ENCODE measurements at regions not wholly inside any gene's neighbourhood (a gene's known extent, or its start where the extent isn't known, plus 50 kb on each side); places are given as distances from the start of the nearest gene placed in this dataset.

DNA sequence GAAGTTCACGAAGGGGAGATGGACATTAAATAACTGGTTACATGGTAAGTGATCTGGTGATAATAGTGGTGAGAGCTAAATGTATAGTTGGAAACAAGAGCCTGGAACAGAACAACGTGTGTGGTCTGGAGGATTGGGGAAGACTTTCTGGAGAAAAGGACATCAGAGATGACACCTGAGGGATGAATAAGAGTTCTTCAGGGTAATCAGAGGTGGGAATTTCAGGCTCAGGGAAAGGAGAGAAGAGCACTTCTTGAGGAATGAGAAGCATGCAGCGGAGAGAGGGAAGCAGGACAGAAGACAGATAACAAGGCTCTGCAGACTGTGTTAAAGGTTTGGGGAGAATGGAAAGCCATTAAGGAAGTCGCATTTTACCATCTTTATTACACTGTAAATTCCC, 450.7 kb downstream of the TNS1 start (continued):
- TF ChIP-seq, protein P1, sequence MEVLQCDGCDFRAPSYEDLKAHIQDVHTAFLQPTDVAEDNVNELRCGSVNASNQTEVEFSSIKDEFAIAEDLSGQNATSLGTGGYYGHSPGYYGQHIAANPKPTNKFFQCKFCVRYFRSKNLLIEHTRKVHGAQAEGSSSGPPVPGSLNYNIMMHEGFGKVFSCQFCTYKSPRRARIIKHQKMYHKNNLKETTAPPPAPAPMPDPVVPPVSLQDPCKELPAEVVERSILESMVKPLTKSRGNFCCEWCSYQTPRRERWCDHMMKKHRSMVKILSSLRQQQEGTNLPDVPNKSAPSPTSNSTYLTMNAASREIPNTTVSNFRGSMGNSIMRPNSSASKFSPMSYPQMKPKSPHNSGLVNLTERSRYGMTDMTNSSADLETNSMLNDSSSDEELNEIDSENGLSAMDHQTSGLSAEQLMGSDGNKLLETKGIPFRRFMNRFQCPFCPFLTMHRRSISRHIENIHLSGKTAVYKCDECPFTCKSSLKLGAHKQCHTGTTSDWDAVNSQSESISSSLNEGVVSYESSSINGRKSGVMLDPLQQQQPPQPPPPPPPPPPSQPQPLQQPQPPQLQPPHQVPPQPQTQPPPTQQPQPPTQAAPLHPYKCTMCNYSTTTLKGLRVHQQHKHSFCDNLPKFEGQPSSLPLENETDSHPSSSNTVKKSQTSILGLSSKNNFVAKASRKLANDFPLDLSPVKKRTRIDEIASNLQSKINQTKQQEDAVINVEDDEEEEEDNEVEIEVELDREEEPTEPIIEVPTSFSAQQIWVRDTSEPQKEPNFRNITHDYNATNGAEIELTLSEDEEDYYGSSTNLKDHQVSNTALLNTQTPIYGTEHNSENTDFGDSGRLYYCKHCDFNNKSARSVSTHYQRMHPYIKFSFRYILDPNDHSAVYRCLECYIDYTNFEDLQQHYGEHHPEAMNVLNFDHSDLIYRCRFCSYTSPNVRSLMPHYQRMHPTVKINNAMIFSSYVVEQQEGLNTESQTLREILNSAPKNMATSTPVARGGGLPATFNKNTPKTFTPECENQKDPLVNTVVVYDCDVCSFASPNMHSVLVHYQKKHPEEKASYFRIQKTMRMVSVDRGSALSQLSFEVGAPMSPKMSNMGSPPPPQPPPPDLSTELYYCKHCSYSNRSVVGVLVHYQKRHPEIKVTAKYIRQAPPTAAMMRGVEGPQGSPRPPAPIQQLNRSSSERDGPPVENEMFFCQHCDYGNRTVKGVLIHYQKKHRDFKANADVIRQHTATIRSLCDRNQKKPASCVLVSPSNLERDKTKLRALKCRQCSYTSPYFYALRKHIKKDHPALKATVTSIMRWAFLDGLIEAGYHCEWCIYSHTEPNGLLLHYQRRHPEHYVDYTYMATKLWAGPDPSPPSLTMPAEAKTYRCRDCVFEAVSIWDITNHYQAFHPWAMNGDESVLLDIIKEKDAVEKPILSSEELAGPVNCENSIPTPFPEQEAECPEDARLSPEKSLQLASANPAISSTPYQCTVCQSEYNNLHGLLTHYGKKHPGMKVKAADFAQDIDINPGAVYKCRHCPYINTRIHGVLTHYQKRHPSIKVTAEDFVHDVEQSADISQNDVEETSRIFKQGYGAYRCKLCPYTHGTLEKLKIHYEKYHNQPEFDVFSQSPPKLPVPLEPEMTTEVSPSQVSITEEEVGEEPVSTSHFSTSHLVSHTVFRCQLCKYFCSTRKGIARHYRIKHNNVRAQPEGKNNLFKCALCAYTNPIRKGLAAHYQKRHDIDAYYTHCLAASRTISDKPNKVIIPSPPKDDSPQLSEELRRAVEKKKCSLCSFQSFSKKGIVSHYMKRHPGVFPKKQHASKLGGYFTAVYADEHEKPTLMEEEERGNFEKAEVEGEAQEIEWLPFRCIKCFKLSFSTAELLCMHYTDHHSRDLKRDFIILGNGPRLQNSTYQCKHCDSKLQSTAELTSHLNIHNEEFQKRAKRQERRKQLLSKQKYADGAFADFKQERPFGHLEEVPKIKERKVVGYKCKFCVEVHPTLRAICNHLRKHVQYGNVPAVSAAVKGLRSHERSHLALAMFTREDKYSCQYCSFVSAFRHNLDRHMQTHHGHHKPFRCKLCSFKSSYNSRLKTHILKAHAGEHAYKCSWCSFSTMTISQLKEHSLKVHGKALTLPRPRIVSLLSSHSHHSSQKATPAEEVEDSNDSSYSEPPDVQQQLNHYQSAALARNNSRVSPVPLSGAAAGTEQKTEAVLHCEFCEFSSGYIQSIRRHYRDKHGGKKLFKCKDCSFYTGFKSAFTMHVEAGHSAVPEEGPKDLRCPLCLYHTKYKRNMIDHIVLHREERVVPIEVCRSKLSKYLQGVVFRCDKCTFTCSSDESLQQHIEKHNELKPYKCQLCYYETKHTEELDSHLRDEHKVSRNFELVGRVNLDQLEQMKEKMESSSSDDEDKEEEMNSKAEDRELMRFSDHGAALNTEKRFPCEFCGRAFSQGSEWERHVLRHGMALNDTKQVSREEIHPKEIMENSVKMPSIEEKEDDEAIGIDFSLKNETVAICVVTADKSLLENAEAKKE (CRISPR knock-in tag; IDR thresholded peaks at IDR 0.05): no peak
- TF ChIP-seq EZH2phosphoT487 (IDR thresholded peaks at IDR 0.05; ENCODE audit: unreplicated experiment): no peak
- TF ChIP-seq STAT1 (IDR thresholded peaks at IDR 0.05; ENCODE audit: unreplicated experiment): no peak

DNA sequence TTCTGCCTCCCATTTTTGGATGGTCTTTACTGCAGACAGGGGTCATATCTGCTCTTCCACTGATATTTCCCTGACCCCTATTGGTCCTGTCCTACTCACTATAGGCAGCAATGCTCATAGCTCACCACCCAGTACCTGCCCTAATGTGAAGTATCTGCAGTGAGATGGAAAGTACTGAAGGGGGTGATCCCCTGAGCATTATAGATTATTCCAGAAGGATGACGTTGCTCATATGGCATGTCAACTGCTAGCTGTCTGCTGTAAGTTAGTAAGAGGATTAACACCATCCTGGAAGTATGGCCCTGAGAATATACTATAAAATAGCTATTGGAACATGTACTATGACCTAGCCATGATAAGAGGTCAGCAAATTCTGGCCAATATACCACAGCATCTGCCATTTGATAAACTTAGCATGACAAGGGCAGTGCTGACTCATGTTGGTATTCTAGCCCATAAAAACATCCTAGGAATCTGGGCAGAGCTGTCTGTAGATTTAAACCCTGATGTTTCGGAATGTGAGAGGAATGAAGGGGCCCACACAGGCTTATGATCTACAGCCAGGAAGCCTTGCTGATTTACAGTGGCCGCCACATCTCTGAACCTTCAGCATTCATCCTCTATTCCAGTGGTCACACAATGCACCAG, 451.4 kb downstream of the TNS1 start:
- H3K27me3 Mint-ChIP-seq (ENCODE audit: insufficient read depth, low read depth, poor library complexity): peaks cover 5% of the 10 kb centered on the region
- no peaks in the 10 kb centered on the region for H3K36me3 Mint-ChIP-seq (ENCODE audit: low read depth)
- no peaks in the 10 kb centered on the region for H3K9me3 Mint-ChIP-seq
- Histone ChIP-seq H3K36me3 (ENCODE audit: insufficient read depth) (no peaks in the 10 kb centered on the region), H3K27ac (ENCODE audit: low read depth) (0 out of 2 replicates have a peak overlapping the region, but pooled peaks have one; percentile 59), H3F3A (replicated peaks; ENCODE audit: low read depth) (no peaks in the 10 kb centered on the region), H3K79me2 (replicated peaks; ENCODE audit: insufficient read depth) (no peaks in the 10 kb centered on the region), H3K4me2 (peak overlapping the region; percentile 61), H3K4me3 (0 out of 2 replicates have a peak overlapping the region, but pooled peaks have one; percentile 20), H3K9me2 (ENCODE audit: insufficient read depth) (no peaks in the 10 kb centered on the region), H4K20me1 (replicated peaks; ENCODE audit: insufficient read depth) (no peaks in the 10 kb centered on the region), H3K4me1 (ENCODE audit: insufficient read depth) (peaks cover 23% of the 10 kb centered on the region), H2AFZ (no peak overlapping the region), H3K27me3 (ENCODE audit: insufficient read depth) (no peaks in the 10 kb centered on the region)
- no peak overlapping the region for H3K27ac Mint-ChIP-seq
- ATAC-seq (peak; percentile 78), DNase-seq (ENCODE audit: low spot score) (peak; percentile 76)
- H3K4me1 Mint-ChIP-seq: peaks cover 32% of the 10 kb centered on the region
- H3K4me3 Mint-ChIP-seq: no peak overlapping the region
- TF ChIP-seq, protein P2, sequence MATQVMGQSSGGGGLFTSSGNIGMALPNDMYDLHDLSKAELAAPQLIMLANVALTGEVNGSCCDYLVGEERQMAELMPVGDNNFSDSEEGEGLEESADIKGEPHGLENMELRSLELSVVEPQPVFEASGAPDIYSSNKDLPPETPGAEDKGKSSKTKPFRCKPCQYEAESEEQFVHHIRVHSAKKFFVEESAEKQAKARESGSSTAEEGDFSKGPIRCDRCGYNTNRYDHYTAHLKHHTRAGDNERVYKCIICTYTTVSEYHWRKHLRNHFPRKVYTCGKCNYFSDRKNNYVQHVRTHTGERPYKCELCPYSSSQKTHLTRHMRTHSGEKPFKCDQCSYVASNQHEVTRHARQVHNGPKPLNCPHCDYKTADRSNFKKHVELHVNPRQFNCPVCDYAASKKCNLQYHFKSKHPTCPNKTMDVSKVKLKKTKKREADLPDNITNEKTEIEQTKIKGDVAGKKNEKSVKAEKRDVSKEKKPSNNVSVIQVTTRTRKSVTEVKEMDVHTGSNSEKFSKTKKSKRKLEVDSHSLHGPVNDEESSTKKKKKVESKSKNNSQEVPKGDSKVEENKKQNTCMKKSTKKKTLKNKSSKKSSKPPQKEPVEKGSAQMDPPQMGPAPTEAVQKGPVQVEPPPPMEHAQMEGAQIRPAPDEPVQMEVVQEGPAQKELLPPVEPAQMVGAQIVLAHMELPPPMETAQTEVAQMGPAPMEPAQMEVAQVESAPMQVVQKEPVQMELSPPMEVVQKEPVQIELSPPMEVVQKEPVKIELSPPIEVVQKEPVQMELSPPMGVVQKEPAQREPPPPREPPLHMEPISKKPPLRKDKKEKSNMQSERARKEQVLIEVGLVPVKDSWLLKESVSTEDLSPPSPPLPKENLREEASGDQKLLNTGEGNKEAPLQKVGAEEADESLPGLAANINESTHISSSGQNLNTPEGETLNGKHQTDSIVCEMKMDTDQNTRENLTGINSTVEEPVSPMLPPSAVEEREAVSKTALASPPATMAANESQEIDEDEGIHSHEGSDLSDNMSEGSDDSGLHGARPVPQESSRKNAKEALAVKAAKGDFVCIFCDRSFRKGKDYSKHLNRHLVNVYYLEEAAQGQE (IDR thresholded peaks at IDR 0.05; ENCODE audit: unreplicated experiment): no peak
- TF ChIP-seq, protein P3, sequence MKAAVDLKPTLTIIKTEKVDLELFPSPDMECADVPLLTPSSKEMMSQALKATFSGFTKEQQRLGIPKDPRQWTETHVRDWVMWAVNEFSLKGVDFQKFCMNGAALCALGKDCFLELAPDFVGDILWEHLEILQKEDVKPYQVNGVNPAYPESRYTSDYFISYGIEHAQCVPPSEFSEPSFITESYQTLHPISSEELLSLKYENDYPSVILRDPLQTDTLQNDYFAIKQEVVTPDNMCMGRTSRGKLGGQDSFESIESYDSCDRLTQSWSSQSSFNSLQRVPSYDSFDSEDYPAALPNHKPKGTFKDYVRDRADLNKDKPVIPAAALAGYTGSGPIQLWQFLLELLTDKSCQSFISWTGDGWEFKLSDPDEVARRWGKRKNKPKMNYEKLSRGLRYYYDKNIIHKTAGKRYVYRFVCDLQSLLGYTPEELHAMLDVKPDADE (IDR thresholded peaks at IDR 0.05): no peak
- TF ChIP-seq, protein P4, sequence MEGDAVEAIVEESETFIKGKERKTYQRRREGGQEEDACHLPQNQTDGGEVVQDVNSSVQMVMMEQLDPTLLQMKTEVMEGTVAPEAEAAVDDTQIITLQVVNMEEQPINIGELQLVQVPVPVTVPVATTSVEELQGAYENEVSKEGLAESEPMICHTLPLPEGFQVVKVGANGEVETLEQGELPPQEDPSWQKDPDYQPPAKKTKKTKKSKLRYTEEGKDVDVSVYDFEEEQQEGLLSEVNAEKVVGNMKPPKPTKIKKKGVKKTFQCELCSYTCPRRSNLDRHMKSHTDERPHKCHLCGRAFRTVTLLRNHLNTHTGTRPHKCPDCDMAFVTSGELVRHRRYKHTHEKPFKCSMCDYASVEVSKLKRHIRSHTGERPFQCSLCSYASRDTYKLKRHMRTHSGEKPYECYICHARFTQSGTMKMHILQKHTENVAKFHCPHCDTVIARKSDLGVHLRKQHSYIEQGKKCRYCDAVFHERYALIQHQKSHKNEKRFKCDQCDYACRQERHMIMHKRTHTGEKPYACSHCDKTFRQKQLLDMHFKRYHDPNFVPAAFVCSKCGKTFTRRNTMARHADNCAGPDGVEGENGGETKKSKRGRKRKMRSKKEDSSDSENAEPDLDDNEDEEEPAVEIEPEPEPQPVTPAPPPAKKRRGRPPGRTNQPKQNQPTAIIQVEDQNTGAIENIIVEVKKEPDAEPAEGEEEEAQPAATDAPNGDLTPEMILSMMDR (conservative IDR thresholded peaks at IDR 0.05; ENCODE audit: low read depth in 2 of 2): no peak
- TF ChIP-seq POLR2AphosphoS5 (IDR thresholded peaks at IDR 0.05; ENCODE audit: low read depth) (no peak), JUNB (IDR thresholded peaks at IDR 0.05; ENCODE audit: unreplicated experiment) (no peak)
